Lower leg skin (tissue), 4 donors: ENCODE measurements at regions not wholly inside any gene's neighbourhood (a gene's known extent, or its start where the extent isn't known, plus 50 kb on each side); places are given as distances from the start of the nearest gene placed in this dataset.

ENCODE experiments used
- DNase-seq, 2 donors: peaks; one replicate each; pipeline ENCODE4 v3.0.0-alpha.2; 2019; ENCODE audit warnings: low spot score in 2 of 2
- H3K4me3 ChIP-seq: fragments of 200-600 bp; sonication (generic); 2 replicates; pipeline ENCODE4 v1.5.1; 2017; ENCODE audit warnings: mild to moderate bottlenecking, low read depth; ENCODE audit not compliant: poor library complexity, severe bottlenecking
- POLR2A ChIP-seq, 2 donors: fragments of 450-650 bp; IDR thresholded peaks; one replicate each; pipeline ENCODE4 v1.6.1; 2016 to 2017; ENCODE audit warnings: antibody characterized with exemption in 2 of 2, mild to moderate bottlenecking in 1 of 2, moderate library complexity in 1 of 2
- WGBS, 2 donors: methylation state at CpG; one replicate each; pipeline ENCODE4 v1.1.5; 2018; 5-methylcytosine and 5-hydroxymethylcytosine counted together
- intact Hi-C: fragments of 100-400 bp; cut with DNase I; formaldehyde crosslinking; loops from one replicate; pipeline ENCODE4 v1.15.0; 2023; ENCODE audit warnings: low total_unique reads
- TF ChIP-seq, protein P1 (sequence below), 3 donors: fragments of 450-650 bp; IDR thresholded peaks; one replicate each; pipeline ENCODE4 v1.5.1; 2016; ENCODE audit warnings: antibody characterized with exemption in 3 of 3, mild to moderate bottlenecking in 3 of 3, moderate library complexity in 2 of 3

DNA sequence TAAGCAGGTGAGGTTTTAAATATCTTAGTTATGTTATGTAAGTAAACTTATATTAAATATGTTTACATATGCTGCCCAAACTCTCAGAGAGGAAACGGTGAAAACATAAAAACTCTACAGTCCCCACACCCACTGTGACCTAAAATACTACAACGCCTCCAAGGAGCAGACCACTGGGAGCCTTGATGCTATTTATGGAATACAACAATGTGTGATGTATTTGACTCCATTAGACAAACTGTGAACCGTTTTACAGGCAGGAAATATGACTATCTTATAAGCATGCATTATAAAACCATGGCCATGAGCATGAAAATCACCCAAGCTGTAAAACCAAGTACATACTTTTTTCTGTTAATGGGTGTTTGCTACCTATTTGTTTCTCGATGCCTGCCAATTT is 379.5 kb upstream of the TBL1XR1 start:
- 58% methylated on average over 4 of the region's 4 CpGs for WGBS, 2 donors
- intact Hi-C loops: no loop called here
- no peak overlapping the region for H3K4me3 ChIP-seq
- TF ChIP-seq POLR2A (IDR thresholded peaks at IDR 0.05): no peak
- TF ChIP-seq, protein P1, sequence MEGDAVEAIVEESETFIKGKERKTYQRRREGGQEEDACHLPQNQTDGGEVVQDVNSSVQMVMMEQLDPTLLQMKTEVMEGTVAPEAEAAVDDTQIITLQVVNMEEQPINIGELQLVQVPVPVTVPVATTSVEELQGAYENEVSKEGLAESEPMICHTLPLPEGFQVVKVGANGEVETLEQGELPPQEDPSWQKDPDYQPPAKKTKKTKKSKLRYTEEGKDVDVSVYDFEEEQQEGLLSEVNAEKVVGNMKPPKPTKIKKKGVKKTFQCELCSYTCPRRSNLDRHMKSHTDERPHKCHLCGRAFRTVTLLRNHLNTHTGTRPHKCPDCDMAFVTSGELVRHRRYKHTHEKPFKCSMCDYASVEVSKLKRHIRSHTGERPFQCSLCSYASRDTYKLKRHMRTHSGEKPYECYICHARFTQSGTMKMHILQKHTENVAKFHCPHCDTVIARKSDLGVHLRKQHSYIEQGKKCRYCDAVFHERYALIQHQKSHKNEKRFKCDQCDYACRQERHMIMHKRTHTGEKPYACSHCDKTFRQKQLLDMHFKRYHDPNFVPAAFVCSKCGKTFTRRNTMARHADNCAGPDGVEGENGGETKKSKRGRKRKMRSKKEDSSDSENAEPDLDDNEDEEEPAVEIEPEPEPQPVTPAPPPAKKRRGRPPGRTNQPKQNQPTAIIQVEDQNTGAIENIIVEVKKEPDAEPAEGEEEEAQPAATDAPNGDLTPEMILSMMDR (IDR thresholded peaks at IDR 0.05): no peak
- no peak for DNase-seq

DNA sequence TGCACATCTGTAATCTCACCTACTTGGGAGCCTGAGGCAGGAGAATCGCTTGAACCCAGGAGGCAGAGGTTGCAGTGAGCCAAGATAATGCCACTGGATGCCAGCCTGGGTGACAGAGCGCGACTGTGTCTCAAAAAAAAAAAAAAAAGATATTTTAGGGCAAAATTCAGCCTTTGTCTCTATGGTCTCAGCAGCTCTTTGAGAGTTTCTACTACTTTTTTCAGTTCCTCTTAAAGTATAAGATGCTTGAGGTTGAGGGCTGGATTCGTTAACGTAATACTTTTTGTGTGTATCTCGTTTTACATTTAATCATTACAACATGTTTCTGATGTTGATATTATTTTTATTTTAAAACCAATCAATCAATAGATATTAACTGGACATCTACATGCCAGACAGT is 381.2 kb upstream of the TBL1XR1 start:
- H3K4me3 ChIP-seq: no peak overlapping the region
- intact Hi-C loops: no loop called here
- DNase-seq: no peak
- 73 to 78% methylated on average over 6 of the region's 6 CpGs for WGBS, 2 donors
- TF ChIP-seq, protein P1 (IDR thresholded peaks at IDR 0.05): no peak
- TF ChIP-seq POLR2A (IDR thresholded peaks at IDR 0.05): no peak

DNA sequence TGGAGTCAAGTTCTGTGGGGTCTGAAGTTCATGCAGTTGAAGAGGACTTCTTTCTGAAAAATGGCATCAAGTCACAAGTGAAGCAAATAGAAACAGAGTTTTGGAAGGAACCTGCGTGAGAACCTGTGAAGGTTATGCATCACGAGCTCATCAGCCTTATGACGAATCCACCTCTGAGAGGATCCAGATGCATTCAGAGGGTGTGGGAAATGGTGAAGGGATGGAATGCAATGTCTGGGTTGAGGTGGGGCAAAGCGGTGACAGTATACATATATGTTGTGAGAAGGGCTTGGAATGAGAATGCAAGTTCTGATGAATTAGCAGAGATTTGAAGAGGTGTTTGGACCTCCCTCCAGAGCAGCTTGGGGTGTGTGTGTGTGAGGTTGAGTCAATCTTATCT is 382.1 kb upstream of the TBL1XR1 start:
- DNase-seq: no peak
- TF ChIP-seq POLR2A (IDR thresholded peaks at IDR 0.05): no peak
- TF ChIP-seq, protein P1 (IDR thresholded peaks at IDR 0.05): no peak
- no peak overlapping the region for H3K4me3 ChIP-seq
- 95 to 96% methylated on average over 4 of the region's 4 CpGs for WGBS, 2 donors
- intact Hi-C loops: no loop called here

DNA sequence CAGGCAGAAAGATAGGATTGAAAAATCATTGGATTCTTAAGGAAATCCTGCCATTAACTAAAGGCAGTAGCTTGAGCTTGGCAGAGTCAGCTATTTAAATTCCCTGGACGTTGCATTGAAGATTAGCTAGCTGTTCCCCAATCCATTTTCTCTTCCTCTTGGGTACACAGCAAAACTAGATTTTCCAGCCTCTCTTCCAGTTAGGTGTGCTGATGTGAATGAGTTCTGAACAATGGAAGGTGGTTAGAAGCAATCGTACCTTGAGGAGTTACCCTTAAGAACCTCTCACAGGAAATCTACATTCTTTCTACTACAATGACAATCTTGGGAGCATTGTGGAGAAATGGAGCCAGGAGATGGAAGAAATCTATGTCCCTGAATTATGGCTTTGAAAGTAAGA is 383.2 kb upstream of the TBL1XR1 start:
- 60 to 71% methylated on average over 2 of the region's 2 CpGs for WGBS, 2 donors
- no peak for DNase-seq
- intact Hi-C loops: no loop called here
- TF ChIP-seq, protein P1 (IDR thresholded peaks at IDR 0.05): no peak
- TF ChIP-seq POLR2A (IDR thresholded peaks at IDR 0.05): no peak
- H3K4me3 ChIP-seq: no peak overlapping the region

DNA sequence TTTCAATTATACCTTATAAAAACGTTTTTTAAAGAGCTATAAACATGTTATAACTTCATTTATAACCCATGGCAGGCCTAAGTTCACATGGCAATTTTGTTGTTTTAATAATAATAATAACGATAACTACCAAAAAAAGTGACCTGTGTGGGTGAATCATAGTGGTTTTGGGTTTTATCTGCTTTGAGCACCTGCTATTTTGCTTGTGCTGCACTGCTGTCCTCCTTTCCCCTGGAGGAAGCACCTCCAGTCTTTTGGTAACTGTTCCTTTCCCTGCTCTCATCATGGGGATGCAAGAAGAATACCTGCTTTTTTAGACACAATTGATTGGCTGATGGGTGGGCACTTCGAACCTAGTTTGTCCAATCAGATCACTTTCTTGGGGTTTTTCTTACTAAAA is 388.0 kb upstream of the TBL1XR1 start:
- intact Hi-C loops: no loop called here
- TF ChIP-seq, protein P1 (IDR thresholded peaks at IDR 0.05): no peak
- TF ChIP-seq POLR2A (IDR thresholded peaks at IDR 0.05): no peak
- 36 to 55% methylated on average over 3 of the region's 3 CpGs for WGBS, 2 donors
- no peak for DNase-seq
- H3K4me3 ChIP-seq: no peak overlapping the region

DNA sequence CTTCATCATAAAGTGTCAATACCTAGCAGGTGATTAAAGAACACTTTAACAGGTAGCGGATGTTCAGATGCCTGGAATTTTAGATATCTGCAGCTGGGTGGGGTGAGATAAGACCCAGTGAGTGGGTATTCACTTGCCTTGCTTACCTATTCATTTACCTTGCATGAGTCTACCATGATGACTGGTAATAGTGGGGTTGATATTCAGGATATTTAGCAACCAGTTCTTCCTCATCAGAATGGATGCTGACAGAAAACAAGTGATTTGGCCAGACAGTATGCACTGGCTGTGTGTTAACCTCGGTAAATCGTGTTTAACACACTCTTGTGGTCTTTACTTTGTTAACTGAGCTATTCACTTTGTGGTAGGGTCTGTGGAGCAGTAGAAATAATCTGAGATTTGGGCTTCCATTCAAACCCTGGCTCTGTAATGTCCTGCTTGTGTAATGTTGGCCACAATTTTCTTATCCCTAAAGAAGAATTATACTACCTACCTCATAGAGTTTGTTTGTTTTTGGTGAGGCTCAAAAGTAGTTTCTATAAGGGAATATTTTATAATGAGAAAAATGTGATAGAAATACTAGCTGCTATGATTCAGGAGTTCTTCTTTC is 391.9 kb upstream of the TBL1XR1 start:
- no peak for DNase-seq
- TF ChIP-seq, protein P1 (IDR thresholded peaks at IDR 0.05): no peak
- no peak for TF ChIP-seq POLR2A (IDR thresholded peaks at IDR 0.05)
- 78 to 85% methylated on average over 3 of the region's 3 CpGs for WGBS, 2 donors
- H3K4me3 ChIP-seq: no peak overlapping the region
- intact Hi-C loops: no loop called here
